ENCODE measurements at regions not wholly inside any gene's neighbourhood (a gene's known extent, or its start where the extent isn't known, plus 50 kb on each side); places are given as distances from the start of the nearest gene placed in this dataset.

DNA sequence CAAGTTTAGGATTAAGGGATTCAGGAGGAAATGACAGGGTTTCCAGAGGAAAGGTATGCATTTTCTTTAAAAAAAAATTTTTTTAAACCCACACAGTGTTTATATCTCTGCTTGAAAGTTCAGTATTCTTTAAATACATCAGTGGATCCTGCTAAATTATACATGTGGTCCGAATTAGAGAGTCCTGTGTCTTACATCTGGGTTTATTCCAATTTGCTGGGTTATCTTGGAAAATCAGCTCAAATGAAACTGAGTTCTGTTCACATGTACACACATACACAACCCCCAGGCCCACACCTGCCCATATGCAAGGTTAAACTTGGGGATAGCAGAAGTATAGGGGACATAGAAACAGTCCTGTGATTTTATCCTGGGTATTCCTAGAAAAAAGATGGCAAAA lies 493.7 kb downstream of the ZNF608 start:
- no peak for DNase-seq

DNA sequence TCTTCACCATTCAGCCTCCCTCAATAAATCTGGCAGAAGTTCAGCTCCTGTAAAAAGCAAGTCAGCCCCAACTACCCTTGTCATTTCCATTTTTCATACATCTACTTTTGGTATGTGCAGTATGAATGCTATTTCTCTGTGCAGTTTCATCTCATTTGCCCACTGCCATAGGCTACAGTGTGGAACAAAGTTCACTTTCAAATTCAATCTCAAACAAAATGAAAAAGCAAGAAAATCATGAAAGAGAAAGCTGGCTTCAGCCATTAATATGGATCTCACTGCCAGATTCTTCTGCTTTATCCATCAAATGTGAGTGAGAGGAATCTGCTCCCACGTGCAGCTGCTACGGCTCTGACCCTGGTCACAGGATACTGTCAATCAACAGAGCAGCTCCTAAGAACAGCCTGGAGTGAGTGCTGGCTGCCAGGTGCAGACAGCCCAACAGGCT lies 494.2 kb downstream of the ZNF608 start:
- DNase-seq, result no peak

GRCh38 chr5:124245276-124245675 lies 501.2 kb downstream of the ZNF608 start:
- DNase-seq, result no peak

- no peak for DNase-seq
Observed at GRCh38 chr5:124240732-124241131, 505.7 kb downstream of the ZNF608 start.

DNA sequence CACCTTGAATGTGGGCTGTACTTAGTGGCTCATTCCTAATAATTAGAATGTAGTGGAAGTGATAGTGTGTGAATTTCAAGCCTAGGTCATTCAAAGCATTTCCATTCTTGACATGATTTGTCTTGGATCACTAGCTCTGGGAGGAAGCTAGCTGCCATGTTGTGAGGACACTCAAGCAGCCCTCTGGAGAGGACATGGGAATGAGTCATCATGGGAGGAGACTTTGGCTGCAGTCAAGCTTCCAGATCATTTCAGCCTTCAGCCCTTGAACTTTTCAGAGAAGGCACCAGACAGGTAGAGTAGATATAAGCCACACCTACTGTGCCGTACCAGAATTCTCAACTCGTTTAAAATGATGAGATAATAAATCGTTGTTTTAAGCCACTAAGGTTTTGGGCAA lies 506.9 kb downstream of the ZNF608 start:
- no peak for DNase-seq

DNA sequence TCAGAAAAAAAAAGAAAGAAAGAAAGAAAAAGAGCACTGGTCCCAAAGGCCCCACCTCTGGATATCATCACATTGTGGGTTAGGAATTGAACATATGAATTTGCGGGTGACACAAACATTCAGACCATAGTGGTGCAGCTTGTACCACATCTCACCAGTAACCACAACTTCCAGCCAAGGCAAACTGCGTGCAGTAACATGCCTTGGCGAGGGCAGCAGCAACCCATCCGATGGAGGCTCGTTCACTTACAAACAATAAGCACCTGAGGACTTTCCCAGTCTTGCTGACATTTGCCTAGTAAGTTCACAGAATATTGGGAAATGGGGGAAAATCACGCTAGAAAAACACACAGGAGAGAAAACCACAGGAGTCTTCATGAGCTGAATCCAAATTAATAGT lies 508.1 kb downstream of the ZNF608 start:
- no peak for DNase-seq

DNA sequence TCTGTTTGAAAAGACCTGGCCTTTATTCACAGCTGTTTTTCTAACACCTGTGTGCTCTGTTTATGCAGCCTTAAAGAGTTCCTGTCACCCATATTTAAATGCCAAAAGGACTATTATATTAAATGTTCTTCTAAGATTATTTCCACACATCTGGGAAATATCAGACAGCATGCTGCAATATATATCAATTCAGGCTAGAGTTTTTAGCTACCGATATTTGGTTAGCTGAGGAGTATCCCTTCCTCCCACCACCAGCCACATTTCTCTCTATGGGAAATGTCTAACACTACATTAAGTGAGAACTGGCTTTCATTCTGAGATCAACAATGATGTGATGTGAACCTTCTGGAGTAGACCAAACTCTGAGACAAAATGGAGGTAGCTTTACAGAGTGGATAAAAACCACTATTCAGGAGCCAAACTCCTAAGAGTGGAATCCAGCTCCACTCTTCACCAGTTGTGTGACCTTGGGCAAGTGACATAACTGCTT lies 509.2 kb downstream of the ZNF608 start:
- no peak for DNase-seq

- DNase-seq, result no peak
Observed at GRCh38 chr5:124236361-124237205, 509.9 kb downstream of the ZNF608 start.

GRCh38 chr5:124235576-124235975 lies 510.9 kb downstream of the ZNF608 start:
- DNase-seq, result no peak

- no peak for DNase-seq
Observed at GRCh38 chr5:124234770-124235562, 511.5 kb downstream of the ZNF608 start.

DNA sequence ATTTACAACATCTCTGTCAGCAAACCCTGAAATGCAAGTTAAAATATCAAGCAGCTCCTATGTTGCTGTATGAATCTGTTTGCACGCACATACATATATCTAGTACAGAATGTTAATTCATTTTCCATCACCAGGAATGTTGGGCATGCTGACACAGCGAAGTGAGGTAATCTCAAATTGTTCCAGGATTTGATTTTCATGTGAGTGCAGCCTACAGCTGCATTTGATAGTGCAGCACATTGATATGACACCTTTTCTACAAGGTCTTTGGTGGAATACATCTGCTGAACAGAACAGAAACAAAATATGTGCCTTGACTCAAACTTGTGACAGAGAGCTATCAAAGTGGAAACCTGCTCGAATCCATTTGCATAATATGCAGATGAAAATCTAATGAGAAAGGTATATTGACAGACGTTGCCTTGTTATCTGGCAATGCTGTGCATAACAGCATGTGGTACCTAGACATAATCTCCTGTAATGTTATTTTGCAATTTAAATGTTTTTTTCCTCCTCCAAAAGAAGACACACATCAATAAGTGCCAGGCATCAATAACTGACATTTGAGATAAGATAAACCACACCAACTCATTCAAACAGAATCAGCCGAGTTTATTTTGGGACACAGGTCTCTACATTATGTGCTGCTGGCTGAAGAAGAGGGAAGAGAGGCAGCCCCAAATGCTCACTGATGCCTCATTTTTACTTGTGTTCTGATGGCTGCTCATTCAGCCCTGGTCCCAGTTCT lies 512.2 kb downstream of the ZNF608 start:
- DNase-seq, result no peak

DNA sequence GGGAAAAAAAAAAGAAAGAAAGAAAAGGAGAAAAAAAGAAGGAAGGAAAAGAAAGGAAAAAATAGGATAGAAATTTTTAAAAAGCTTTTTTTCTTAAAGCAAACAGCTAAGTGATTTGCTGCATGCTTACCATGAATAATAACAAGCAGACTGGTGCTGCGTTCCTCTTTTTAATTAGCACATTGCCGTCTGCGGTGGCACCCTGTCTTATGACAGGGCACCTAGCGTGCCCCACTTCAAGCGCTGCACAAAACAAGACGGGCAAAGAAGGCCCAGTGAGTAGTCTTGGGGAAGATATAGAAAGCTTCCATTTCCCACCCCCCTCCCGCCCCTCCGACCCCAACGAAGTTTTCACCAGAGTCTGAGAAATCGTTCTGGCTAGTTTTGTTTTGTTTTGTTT lies 513.9 kb downstream of the ZNF608 start:
- no peak for DNase-seq

GRCh38 chr5:124231802-124232201 lies 514.6 kb downstream of the ZNF608 start:
- DNase-seq, result no peak

DNA sequence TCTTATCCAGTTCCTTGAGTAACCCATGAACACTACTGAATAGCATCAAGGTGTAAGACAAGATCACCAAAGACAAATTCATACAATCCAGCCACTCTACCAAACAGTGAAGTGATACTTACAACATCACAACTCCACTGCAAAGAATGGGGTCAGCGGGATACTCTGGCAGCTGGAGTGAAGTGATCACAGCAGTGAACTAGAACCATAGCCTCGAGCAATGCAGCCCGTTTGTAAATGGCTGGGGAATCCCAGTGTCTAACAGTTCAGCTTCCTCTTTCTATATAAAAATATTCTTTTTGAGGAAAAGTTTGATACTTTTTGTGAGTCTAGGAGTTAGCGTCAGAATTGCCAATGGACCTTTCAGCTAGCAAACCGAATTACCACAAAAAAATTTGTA lies 515.2 kb downstream of the ZNF608 start:
- no peak for DNase-seq

DNA sequence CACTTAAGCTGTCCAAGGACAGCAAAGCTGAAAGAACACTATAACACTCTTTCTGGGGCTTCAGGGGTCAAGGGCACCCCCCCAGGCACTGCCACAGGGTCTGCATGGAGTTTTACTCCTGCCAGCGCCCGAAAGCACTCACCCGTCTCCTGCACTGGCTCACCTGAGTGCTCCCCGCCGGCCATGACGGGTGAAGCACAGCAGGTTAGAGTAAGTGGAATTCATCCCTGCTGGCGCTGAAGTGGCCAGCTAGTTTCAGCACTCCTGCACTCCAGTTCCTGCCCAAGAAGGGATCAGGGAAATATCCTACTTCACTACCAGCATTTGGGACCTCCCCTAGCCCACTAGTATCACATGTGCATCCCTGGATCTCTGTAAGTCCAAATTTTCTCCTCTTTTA lies 516.0 kb downstream of the ZNF608 start:
- DNase-seq, result no peak

GRCh38 chr5:124229352-124229751 lies 517.1 kb downstream of the ZNF608 start:
- DNase-seq, result no peak

DNA sequence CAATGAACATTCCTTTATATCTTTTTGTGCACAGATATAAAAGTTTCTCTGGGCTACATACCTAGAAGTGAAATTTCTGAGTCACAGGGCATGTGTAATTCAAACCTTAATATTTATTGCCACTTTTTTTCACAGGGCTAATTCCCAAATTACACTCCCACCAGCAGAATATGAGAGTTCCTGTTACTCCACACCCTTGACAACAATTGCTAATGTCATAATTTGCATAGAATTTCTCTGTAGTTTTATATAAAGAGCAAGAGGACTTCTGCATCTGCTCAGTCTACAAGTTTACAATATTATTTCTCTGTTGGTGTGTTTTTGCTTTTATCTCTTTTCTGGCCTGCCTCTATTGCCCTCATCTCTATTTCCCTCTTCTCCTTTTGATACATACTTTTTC lies 518.5 kb downstream of the ZNF608 start:
- DNase-seq, result no peak

GRCh38 chr5:124220418-124220817 lies 526.0 kb downstream of the ZNF608 start:
- DNase-seq, result no peak

- DNase-seq, result no peak
Observed at GRCh38 chr5:124212934-124213333, 533.5 kb downstream of the ZNF608 start.

DNA sequence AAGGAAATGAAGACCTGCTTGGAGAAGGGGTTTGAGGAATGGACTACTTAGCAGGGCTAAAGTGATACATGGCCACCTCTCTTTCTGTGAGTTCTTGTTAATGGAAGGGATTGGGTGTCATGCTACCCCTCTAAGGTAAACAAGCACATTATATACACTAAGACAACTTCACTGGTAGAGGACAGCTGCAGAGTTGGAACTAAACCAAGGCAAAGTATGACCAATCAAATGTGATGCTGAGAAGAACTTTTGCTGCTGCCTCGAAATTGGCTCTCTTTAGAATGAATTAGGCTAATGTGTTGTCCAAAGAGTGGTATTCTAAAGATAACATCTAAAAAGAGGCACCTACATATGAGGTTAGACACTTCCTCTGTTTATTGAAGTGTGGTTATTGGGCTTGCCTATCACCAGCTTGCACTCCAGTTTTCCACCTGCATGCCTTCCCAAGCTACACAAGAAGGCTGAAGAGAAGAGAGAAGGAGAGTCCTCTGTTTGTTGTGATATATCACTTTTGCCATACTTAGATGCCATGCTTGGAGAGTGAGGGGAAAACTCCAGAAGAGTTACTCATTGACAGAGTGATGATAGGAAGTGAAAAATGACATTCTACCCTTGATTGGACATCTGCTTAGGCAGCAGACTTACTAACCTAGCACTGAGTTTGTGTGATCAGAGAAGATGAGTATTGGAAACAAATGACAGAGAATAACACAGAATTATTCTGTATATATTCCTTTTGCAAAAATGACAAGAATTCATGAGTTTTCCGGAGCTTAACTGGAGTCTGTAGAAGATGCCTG lies 536.1 kb downstream of the ZNF608 start:
- DNase-seq, result no peak

DNA sequence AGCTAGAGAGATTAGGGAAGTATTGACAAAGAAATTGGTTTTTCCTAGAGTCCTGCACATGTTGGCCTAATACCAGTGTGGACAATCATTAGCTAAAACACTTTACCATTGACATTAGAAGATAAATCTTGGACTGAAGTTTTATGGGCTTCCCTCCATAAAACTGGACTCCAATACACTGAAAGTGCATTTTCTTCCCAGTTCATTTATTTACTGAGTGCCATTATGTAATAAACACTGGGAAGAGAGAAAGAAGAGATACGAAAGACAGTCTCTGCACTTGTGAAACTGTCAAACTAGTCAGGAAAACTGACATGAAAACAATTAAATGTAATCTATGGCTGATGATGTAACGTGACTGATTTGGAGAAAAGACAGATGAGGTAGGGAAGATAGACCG lies 539.3 kb downstream of the ZNF608 start:
- DNase-seq, result no peak

- DNase-seq, result no peak
Observed at GRCh38 chr5:124206540-124206939, 539.9 kb downstream of the ZNF608 start.

Data from activated CD4-positive, alpha-beta T cell treated with anti-CD3 and anti-CD28 coated beads, Interleukin-10, Interleukin-2, amounts not matched to agents 100 ng/mL and 50 ng/mL, durations not matched to agents 16 hours and 8 hours (primary cell).